ENCODE measurements at regions not wholly inside any gene's neighbourhood (a gene's known extent, or its start where the extent isn't known, plus 50 kb on each side); places are given as distances from the start of the nearest gene placed in this dataset.

- no peak for TF ChIP-seq TAF1 (conservative IDR thresholded peaks at IDR 0.05)
- no peak for TF ChIP-seq CTCF (IDR thresholded peaks at IDR 0.05; ENCODE audit: low read depth, low read length, missing input control)
- no peak for TF ChIP-seq SP1 (IDR thresholded peaks at IDR 0.05)
- TF ChIP-seq NR2F2 (IDR thresholded peaks at IDR 0.05): no peak
- no peak for TF ChIP-seq HNF4A (conservative IDR thresholded peaks at IDR 0.05)
- TF ChIP-seq ZBTB33 (IDR thresholded peaks at IDR 0.05): no peak
- no peak for TF ChIP-seq RAD21 (IDR thresholded peaks at IDR 0.05)
- TF ChIP-seq RXRA (IDR thresholded peaks at IDR 0.05): no peak
- no peak for TF ChIP-seq ATF3 (IDR thresholded peaks at IDR 0.05)
- TF ChIP-seq EGR1 (IDR thresholded peaks at IDR 0.05; ENCODE audit: low read depth in 2 of 2): no peak
- TF ChIP-seq YY1 (IDR thresholded peaks at IDR 0.05): no peak
- no peak for TF ChIP-seq REST (IDR thresholded peaks at IDR 0.05)
Observed at GRCh38 chr17:70819183-70819582, 649.9 kb downstream of the KCNJ2 start.

Measured in liver (tissue), 3 donors.